HG02763 (cell line): ENCODE measurements at regions not wholly inside any gene's neighbourhood (a gene's known extent, or its start where the extent isn't known, plus 50 kb on each side); places are given as distances from the start of the nearest gene placed in this dataset.

Experiments
- ATAC-seq: cut with Tn5 transposase; IDR thresholded peaks from one replicate; pipeline ENCODE4 v1.9.1; 2021; ENCODE audit warnings: mild to moderate bottlenecking, moderate library complexity; ENCODE audit not compliant: unreplicated experiment

DNA sequence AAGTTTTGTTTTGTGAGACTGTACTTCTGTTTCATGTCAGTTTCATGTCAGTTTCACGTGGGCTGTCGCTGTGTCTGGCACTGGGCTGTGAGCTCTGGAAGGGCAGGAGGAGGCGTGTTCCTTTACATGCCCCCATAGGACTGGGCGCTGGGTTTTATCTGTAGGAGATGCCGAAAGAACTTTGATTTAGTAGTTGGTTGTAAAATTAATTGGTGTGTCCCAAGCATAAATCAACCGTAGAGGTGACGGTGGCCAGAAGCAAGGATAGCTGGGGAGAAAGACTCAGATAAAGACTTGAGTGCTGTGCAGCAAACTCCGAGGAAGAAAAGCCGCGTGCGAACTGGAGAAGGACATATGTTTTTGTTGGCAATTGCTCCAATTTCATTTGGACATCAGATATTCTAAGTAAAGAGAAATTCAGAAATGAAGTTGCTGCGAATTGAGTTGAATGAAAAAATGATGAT lies 182.5 kb downstream of the VRK1 start:
- ATAC-seq = no peak

DNA sequence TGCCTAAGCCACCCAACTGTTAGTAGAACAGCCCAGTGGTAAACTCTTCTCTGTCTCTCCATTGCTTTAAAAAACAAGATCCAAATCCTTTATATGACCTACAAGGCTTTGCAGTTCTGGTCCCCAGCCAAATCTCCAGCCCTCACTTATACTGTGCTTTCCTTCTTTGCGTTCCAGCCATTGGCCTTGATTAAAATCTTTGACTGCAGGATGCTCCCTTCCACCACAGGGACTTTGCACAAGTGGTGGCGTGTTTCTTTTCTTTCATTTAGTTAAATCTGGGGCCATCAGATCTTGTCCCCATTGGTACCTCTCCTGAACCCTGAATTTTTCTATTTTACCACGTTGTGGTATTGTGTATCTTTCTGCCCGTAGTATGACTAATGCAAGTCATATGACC lies 183.7 kb downstream of the VRK1 start:
- ATAC-seq = no peak

DNA sequence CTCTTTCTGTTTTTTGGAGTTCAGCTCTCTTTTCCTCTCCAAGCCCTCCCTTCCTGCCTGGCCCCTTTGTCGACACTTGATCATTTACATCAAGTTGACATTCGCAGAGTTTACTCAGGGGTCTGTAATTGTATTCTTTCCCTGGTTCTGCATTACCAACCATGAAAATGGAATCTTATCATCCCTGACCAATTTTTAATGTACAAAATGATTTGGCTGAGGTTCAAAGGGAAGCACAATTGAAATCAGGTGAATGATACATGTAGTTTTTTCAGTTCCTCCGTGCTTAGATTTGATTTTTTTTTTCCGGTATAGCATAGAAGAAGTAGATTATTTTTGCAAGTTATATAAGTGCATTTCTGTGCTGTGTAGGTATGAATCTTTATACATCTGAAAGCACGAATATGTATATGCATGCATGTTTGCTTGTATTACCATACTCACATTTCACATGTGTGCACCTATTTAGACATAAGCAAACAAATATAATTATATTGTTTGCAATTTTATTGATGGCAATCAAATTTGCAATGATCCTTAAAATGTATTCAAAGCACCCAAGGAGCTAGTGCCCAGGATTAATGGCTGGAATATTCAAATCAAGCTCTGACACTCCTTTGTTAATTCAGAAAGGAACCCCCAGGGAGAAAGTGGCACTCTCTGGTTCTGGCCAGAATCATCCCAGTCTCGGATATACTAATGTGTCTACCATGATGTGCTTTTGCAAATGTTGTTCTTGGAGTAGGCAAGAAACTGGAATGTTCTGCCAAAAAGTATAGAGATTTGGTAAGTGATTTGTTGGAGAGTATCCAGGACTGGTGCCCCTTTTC lies 189.3 kb downstream of the VRK1 start:
- ATAC-seq = no peak

DNA sequence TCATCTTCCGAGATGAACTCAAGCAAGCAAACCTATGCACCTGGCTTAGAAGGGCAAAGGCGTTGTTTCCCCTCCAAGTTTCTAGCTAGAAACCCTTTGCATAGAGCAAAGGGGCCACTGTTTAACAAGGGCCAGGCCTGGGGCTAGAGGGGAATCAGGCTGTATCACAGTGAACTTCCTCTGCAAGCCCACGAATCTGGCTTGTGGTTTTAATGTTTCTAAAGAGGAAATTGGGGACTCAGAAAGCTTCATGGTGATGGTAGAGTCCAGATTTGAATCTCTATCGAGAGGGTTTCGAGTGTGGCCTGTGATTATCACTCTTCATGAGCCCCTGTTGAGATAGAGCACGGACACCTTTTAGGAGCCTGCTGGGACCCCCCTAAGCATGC lies 189.9 kb downstream of the VRK1 start:
- no peak for ATAC-seq

DNA sequence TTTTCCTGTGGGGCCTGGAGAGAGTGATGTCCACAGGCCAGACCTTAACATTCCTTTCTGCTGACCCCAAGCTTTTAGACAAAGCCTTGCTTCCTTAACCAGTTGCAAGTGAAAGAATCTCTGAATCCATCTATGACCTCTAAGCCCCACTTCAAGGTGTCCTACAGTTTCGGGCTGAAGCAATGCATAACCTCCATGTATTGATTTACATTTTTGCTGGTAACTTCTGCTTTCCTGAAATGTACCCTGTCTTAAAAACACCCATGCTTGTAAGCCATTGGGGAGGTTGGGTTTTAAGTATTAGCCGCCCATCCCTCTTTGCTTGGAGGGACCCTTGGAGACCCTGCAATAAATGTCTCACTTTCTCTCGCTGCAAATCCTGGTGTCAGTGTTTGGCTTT lies 190.6 kb downstream of the VRK1 start:
- no peak for ATAC-seq

DNA sequence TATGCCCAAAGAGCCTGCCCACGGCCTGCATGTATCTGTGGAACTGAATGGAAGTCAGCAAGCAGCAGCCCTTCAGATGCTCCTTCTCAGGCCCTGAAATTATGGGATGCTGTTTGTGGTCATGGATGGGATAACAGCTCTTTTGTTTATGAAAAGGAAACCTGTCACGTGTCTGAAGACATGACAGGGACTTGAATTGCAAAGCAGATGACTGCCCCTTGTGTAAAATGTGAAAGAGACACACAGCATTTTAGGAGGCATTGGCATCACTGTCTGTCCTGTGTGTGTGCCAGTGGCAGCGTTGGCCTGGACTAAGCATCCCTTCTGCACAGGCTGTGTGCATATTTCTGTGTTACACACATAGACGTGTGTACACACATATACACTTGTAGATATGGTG lies 192.1 kb downstream of the VRK1 start:
- ATAC-seq = no peak

DNA sequence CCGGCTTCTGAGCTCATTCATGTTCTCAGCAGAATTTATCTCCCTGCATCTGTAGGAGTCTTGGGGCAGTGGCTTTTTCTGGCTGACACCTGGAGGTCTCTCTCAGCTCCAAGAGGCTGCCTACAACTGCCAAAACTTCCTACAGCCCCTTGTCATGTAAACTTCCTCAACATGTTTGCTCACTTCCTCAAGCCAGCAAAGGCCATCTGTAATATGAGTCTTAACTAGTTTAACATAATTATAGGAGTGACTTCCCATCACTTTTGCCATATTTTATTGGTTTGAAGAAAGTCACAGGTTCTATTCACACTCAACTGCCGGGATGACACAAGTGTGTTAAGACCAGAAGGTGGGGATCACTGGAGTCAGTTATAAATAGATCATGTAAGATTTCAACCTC lies 194.0 kb downstream of the VRK1 start:
- no peak for ATAC-seq

DNA sequence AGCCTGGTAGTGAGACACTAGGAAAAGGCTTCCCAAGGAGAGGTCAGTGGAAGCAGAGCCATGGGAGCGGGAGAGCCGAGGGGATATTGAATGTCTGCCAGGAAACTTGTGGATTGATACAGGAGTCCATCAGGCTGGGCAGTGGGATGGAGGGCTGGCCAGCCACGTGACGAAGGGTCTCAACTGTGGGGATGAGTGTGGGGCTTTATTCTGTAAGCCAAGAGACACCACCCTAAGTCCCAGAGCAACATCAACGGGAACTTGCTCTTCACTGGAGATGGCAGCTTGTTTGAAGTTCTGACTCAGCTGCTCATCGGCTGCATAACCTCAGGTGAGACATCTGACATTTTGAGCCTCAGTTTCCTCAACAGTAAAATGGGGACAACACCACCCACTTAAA lies 197.8 kb downstream of the VRK1 start:
- no peak for ATAC-seq

DNA sequence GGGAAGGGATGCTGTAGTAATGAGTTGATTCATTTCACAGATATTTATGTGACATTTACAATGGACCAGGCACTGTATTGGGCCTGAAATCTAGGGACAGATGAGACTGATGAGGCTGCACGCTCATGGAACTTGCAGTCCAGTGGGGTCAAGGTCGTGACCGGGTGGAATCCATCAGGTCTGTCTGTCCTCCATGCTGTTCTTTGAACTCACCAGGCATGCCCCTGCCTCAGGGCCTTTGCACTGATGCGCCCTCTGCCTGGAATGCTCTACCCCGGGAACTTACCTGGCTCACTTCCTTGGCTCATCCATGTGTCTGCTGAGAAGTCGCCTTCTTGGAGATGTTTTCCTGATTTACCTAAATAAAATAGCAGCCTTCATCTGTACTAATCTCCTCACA lies 200.1 kb downstream of the VRK1 start:
- no peak for ATAC-seq

DNA sequence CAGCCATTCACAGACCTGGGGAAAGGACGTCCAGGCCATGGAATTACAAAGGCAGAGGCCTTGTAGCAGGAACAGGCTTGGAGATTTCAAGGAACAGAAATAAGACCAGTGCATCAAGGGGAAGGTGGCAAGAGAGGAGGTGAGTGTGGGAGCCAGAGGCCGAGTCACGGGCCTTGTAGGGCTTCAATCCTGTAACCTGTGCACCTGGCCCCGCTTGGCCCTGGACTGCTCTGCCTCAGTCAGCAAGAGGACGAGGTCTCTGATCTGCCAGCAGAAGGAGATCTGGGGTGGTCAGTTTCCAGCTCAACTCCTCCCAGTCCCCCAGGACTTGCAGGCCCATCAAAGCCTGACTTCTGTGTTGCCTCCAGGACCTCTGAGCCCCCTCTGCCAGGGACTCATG lies 200.8 kb downstream of the VRK1 start:
- no peak for ATAC-seq

DNA sequence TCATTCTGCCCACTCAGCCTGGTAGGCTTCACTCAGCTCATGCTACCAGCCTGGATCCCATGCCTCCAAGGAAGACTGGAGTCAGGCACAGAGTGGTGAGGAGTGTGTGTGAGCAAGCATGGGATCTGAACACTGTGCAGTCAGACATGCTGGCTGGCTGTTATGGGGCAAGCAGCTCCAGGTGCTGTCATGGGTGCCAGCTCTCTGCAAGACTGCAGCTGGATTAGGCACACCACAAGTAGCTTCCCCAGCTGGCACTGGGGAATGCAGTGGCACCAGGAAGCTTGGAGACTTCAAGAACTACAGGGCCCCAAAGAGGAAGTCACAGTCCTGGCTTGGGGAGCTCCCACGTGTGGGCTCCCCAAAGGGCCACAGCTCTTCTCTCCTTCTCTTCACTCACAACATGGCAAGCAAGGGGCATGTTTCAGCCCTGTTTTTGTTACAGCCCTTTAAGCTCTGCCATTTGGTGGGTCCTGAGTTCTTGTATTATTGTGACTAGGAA lies 202.5 kb downstream of the VRK1 start:
- ATAC-seq = no peak

DNA sequence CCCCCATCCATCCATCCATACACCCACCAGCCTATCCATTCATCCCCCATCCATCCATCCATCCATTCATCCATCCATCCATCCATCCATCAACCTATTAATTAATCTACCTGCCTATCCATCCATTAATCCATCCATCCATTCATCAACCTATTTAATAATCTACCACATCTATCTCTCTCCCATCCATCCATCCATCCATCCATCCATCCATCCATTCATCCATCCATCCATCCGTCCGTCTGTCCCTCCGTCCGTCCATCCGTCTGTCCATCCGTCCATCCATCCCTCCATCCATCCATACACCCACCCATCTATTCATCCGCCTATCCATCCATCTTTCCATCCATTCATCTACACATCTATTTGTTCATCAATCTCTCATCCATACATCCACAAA lies 205.3 kb downstream of the VRK1 start:
- no peak for ATAC-seq

DNA sequence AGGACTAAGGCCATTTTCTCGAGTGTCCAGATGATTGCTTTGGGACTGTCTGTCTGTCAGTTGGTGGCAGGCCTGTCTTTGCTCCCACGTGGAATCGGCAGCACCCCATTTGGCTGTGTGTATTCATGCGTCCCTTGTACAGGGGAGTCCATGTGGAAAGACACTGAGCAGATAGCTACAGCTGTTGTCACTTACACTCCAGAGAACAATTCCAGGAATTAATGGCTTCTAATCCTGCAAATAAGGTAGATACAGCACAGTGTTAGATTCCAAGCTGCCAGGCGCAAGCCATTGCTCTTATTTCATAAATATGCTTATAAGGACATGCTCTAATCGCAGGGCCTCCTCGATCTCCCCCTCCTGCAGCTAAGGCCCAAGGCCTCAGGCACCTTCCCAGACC lies 208.8 kb downstream of the VRK1 start:
- ATAC-seq = no peak

DNA sequence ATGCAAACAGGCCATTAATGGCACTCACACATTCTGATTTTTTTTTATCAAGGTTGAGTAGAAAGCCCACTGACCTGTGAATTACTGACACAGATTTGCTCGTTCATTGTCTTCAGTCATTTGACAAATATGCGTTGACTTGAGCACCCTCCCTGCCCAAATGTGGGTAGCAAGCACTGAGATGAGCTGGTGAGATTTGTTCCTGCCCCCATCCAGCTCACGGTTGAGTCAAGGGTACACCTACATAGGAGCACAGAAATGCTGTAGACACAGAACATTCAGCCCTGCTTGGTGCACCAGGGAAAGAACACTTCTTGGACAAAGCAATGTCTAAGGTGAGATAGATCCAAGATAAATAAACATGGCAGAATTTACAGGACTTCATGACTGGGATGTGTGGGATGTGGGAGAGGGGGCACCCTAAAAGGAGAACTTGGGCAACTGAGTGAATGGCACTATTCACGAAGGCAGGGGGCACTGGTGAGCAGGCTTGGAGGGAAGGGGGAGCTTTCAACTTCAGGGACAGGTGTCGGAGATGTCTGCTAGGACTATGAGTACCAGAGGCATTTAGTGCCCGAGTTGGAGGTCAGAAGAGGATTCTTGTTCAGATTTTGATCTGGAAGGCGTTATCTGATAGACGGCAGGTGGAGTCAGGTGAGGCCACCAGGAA lies 213.4 kb downstream of the VRK1 start:
- no peak for ATAC-seq

DNA sequence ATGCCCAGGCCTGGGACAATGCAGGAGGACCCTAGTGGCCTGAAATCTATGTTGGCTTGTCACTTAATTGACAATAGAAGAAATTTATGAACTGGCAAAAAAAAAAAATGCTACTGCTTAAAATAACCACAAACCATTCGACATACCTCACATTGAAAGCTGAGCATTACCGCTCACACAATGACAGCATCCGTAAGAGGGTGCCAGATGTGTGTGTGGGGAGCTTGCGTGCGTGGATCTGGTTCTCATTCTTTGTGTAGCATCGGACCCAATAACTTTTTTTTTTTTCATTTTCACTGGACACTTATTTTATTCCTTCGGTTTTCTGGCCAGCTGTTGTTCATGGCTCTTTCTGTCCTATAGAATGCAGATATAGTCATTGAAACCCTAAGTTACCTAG lies 216.7 kb downstream of the VRK1 start:
- ATAC-seq = no peak

DNA sequence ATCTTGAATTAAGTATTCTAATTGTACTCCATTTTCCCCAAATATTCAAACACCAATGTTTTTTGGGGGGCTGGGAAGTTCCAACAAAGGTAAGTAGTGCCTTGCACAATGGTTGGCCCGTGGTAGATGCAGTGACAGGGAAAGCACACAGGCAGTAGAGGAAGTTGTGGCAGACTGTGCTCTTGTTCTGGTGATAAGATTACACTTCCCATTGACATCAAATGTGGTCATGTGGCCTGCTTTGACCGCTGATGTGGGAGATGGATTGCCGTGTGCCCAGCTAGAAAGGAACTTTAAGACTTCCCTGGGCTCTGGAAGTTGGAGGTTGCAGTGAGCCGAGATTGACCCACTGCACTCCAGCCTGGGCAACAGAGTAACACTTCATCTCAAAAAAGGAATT lies 223.8 kb downstream of the VRK1 start:
- ATAC-seq = no peak

DNA sequence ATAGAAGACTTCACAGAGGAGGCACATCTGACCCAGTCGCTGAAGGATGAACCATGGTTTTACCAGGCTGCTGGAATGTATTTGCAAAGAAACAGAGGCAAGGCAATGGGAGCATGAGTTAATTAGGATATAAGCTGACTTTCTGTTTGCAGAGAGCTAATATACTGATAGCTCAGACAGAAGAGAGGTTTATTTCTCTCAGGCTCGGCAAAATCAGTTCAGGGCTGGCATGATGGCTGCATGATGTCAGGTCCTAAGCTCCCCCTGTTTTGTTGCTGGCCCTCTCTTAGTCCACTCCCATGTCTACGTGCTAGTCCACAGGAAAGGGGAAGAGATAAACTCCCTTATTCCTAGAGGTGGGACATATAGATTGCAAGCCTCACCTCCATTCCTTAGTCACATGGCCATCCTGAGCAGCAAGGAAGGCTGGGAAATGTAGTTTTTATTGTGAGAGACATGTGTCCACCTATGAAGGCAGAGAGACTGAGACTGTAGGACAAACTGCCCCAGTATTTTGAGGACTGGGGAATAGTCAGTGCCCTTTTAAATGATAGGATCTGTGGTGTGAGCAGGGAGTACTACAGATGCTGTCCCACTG lies 224.5 kb downstream of the VRK1 start:
- ATAC-seq = no peak

DNA sequence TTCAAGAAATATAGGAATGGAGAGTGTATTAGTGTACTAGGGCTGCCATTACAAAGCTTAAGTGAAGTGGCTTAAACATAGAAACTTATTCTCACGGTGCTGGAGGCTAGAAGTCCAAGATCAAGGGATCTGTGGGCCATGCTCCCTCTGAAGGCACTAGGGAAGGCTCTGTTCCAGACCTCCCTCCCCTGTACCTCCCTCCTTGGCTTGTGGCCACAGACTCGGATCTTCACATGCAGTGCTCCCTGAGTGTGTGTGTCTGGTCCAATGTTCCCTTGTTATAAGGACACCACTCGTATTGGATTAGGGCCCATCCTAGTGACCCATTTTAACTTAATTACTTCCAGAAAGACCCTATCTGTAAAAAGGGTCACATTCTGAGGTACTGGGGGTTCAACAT lies 225.6 kb downstream of the VRK1 start:
- no peak for ATAC-seq

DNA sequence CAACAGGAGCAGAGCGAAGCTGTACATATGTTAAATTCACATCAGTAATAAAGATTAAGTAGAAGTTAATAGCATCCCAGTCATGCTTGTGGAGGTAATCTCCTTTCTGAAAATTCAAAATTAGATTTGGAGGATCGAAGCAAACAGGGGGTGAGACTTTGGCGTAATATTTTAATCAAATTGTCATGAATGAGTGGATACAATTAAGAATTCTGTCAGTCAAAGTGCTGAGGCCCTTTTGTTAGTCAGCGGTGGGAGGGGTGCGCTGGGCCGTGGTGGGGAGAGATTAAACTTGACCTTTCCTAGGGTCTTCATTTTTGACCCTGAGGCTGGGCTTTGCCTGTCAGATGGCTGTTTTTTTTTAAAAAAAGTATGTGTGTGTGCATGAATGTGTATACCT lies 226.7 kb downstream of the VRK1 start:
- ATAC-seq = no peak

DNA sequence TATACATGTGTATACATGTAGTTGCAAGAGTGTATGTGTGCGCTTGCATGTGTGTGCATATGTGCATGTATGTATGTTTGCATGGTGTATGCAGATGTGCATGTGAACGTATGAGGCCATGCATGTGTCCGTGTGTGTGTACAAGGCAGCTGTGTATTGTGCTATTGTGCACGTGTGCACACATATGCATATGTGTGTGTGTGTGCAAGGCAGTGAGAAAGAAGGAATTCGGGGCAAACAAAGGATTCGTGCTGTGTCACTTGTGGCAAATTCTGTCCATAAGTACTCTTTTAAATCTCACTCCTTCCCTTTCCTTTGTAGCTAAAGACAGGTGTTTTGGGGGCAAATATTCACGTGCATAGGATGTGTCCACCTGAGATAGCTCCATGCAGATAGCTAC lies 227.1 kb downstream of the VRK1 start:
- no peak for ATAC-seq

DNA sequence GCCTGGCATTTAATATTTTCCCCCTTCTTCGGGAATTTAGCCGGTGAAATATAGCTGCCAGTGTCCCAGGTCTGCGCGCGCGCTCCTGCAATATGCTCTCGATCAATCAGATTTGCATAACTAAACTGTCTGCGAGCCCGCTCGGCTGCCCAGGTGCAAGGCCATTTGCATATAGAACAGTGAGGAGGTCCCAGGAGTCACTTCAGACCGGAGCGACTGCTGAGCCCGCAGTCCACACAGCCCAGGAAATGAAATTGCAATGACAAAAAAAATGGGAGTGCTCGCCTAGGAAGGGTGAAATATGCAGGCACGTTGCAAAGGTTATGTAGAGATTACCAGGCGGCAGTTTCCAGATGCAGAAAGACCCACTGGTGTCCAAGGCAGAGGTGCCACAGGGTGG lies 228.5 kb downstream of the VRK1 start:
- ATAC-seq = no peak
